ENCODE measurements at regions not wholly inside any gene's neighbourhood (a gene's known extent, or its start where the extent isn't known, plus 50 kb on each side); places are given as distances from the start of the nearest gene placed in this dataset.

- no peak overlapping the region for H3K4me3 Mint-ChIP-seq (ENCODE audit: unreplicated experiment)
- H3K9ac ChIP-seq (ENCODE audit: low read length), result no peak overlapping the region
- H3K36me3 Mint-ChIP-seq (ENCODE audit: low read depth, unreplicated experiment), result no peaks in the 10 kb centered on the region
- H3K27ac Mint-ChIP-seq (ENCODE audit: unreplicated experiment), result no peak overlapping the region
- H3K4me3 ChIP-seq (ENCODE audit: insufficient read depth, low read depth, low read length), result no peak overlapping the region
- no peaks in the 10 kb centered on the region for H3K4me1 ChIP-seq (ENCODE audit: insufficient read depth, low read length)
- peaks cover 6% of the 10 kb centered on the region for H3K9me3 Mint-ChIP-seq (ENCODE audit: unreplicated experiment)
- H3K27ac ChIP-seq (ENCODE audit: low read depth, low read length), result no peak overlapping the region
- DNase-seq (ENCODE audit: low read depth), result no peak
- H4K20me1 ChIP-seq (ENCODE audit: insufficient read depth, low read length), result no peaks in the 10 kb centered on the region
- H3K27me3 Mint-ChIP-seq (ENCODE audit: low read depth, unreplicated experiment), result no peaks in the 10 kb centered on the region
- H3K27me3 ChIP-seq (ENCODE audit: insufficient read depth, low read length), result no peaks in the 10 kb centered on the region
- H2AFZ ChIP-seq (ENCODE audit: low read depth, low read length), result no peak overlapping the region
- H3K4me2 ChIP-seq (ENCODE audit: low read length), result no peak overlapping the region
- no peaks in the 10 kb centered on the region for H3K79me2 ChIP-seq (ENCODE audit: insufficient read depth, low read length)
- no peaks in the 10 kb centered on the region for H3K36me3 ChIP-seq (ENCODE audit: insufficient read depth, low read length)
- TF ChIP-seq, protein P1, sequence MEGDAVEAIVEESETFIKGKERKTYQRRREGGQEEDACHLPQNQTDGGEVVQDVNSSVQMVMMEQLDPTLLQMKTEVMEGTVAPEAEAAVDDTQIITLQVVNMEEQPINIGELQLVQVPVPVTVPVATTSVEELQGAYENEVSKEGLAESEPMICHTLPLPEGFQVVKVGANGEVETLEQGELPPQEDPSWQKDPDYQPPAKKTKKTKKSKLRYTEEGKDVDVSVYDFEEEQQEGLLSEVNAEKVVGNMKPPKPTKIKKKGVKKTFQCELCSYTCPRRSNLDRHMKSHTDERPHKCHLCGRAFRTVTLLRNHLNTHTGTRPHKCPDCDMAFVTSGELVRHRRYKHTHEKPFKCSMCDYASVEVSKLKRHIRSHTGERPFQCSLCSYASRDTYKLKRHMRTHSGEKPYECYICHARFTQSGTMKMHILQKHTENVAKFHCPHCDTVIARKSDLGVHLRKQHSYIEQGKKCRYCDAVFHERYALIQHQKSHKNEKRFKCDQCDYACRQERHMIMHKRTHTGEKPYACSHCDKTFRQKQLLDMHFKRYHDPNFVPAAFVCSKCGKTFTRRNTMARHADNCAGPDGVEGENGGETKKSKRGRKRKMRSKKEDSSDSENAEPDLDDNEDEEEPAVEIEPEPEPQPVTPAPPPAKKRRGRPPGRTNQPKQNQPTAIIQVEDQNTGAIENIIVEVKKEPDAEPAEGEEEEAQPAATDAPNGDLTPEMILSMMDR (IDR thresholded peaks at IDR 0.05; ENCODE audit: insufficient read depth, low read depth, low read length), result no peak
- TF ChIP-seq EZH2 (IDR thresholded peaks at IDR 0.05; ENCODE audit: insufficient read depth, low read length), result no peak
- no peaks in the 10 kb centered on the region for H3K4me1 Mint-ChIP-seq (ENCODE audit: low read depth, unreplicated experiment)
- H3K9me3 ChIP-seq (ENCODE audit: insufficient read depth, low read depth, low read length), result no peaks in the 10 kb centered on the region
- FAIRE-seq, result no peak
Measured at GRCh38 chr14:25197885-25198284, 147.9 kb upstream of the STXBP6 start.

GRCh38 chr14:25180221-25180620 lies 130.3 kb upstream of the STXBP6 start:
- Mint-ChIP-seq H3K36me3 (ENCODE audit: low read depth, unreplicated experiment) (no peaks in the 10 kb centered on the region), H3K27me3 (ENCODE audit: low read depth, unreplicated experiment) (peaks cover 3% of the 10 kb centered on the region), H3K27ac (ENCODE audit: unreplicated experiment) (no peak overlapping the region), H3K4me1 (ENCODE audit: low read depth, unreplicated experiment) (peaks cover 6% of the 10 kb centered on the region), H3K9me3 (ENCODE audit: unreplicated experiment) (peaks cover 23% of the 10 kb centered on the region), H3K4me3 (ENCODE audit: unreplicated experiment) (no peak overlapping the region)
- no peaks in the 10 kb centered on the region for H3K9me3 ChIP-seq (ENCODE audit: insufficient read depth, low read depth, low read length)
- DNase-seq (ENCODE audit: low read depth) (no peak), FAIRE-seq (no peak)
- H3K4me1 ChIP-seq (ENCODE audit: insufficient read depth, low read length), result no peaks in the 10 kb centered on the region
- H3K27ac ChIP-seq (ENCODE audit: low read depth, low read length), result no peak overlapping the region
- no peak overlapping the region for H3K9ac ChIP-seq (ENCODE audit: low read length)
- no peak overlapping the region for H2AFZ ChIP-seq (ENCODE audit: low read depth, low read length)
- no peaks in the 10 kb centered on the region for H4K20me1 ChIP-seq (ENCODE audit: insufficient read depth, low read length)
- no peak overlapping the region for H3K4me3 ChIP-seq (ENCODE audit: insufficient read depth, low read depth, low read length)
- H3K36me3 ChIP-seq (ENCODE audit: insufficient read depth, low read length), result no peaks in the 10 kb centered on the region
- no peaks in the 10 kb centered on the region for H3K27me3 ChIP-seq (ENCODE audit: insufficient read depth, low read length)
- no peak for TF ChIP-seq EZH2 (IDR thresholded peaks at IDR 0.05; ENCODE audit: insufficient read depth, low read length)
- TF ChIP-seq, protein P1 (IDR thresholded peaks at IDR 0.05; ENCODE audit: insufficient read depth, low read depth, low read length), result no peak
- H3K4me2 ChIP-seq (ENCODE audit: low read length), result no peak overlapping the region
- no peaks in the 10 kb centered on the region for H3K79me2 ChIP-seq (ENCODE audit: insufficient read depth, low read length)

DNA sequence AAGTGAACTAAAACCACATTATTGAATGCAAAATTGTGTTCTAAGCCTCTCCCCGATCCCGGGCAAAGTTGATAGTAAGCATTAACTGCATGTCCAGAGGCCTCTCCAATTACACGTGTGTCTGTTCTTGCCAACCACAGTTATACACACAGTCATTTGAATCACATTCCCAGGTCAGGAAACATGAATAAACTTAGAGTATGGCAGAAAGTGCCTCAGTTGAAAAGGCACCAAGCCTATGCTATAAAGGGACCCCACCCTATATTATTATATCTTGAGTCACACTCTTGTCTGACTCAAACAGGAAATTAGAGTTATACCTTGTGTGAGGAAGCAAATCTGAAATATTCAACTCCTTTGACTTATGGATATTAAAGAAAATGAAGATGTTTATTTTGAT lies 128.3 kb upstream of the STXBP6 start:
- TF ChIP-seq, protein P1 (IDR thresholded peaks at IDR 0.05; ENCODE audit: insufficient read depth, low read depth, low read length), result no peak
- TF ChIP-seq EZH2 (IDR thresholded peaks at IDR 0.05; ENCODE audit: insufficient read depth, low read length), result no peak
- Histone ChIP-seq H3K9me3 (ENCODE audit: insufficient read depth, low read depth, low read length) (no peaks in the 10 kb centered on the region), H3K27ac (ENCODE audit: low read depth, low read length) (no peak overlapping the region), H4K20me1 (ENCODE audit: insufficient read depth, low read length) (no peaks in the 10 kb centered on the region), H3K36me3 (ENCODE audit: insufficient read depth, low read length) (no peaks in the 10 kb centered on the region), H3K4me3 (ENCODE audit: insufficient read depth, low read depth, low read length) (no peak overlapping the region), H3K9ac (ENCODE audit: low read length) (no peak overlapping the region), H3K4me1 (ENCODE audit: insufficient read depth, low read length) (no peaks in the 10 kb centered on the region), H3K4me2 (ENCODE audit: low read length) (no peak overlapping the region), H2AFZ (ENCODE audit: low read depth, low read length) (no peak overlapping the region), H3K79me2 (ENCODE audit: insufficient read depth, low read length) (no peaks in the 10 kb centered on the region), H3K27me3 (ENCODE audit: insufficient read depth, low read length) (no peaks in the 10 kb centered on the region)
- no peak overlapping the region for H3K27ac Mint-ChIP-seq (ENCODE audit: unreplicated experiment)
- no peaks in the 10 kb centered on the region for H3K36me3 Mint-ChIP-seq (ENCODE audit: low read depth, unreplicated experiment)
- FAIRE-seq, result no peak
- H3K4me3 Mint-ChIP-seq (ENCODE audit: unreplicated experiment), result no peak overlapping the region
- no peak for DNase-seq (ENCODE audit: low read depth)
- H3K27me3 Mint-ChIP-seq (ENCODE audit: low read depth, unreplicated experiment), result peaks cover 3% of the 10 kb centered on the region
- H3K9me3 Mint-ChIP-seq (ENCODE audit: unreplicated experiment), result peaks cover 9% of the 10 kb centered on the region
- H3K4me1 Mint-ChIP-seq (ENCODE audit: low read depth, unreplicated experiment), result peaks cover 6% of the 10 kb centered on the region

All from astrocyte (in vitro differentiated cells and primary cell).